ENCODE measurements at regions not wholly inside any gene's neighbourhood (a gene's known extent, or its start where the extent isn't known, plus 50 kb on each side); places are given as distances from the start of the nearest gene placed in this dataset.

DNA sequence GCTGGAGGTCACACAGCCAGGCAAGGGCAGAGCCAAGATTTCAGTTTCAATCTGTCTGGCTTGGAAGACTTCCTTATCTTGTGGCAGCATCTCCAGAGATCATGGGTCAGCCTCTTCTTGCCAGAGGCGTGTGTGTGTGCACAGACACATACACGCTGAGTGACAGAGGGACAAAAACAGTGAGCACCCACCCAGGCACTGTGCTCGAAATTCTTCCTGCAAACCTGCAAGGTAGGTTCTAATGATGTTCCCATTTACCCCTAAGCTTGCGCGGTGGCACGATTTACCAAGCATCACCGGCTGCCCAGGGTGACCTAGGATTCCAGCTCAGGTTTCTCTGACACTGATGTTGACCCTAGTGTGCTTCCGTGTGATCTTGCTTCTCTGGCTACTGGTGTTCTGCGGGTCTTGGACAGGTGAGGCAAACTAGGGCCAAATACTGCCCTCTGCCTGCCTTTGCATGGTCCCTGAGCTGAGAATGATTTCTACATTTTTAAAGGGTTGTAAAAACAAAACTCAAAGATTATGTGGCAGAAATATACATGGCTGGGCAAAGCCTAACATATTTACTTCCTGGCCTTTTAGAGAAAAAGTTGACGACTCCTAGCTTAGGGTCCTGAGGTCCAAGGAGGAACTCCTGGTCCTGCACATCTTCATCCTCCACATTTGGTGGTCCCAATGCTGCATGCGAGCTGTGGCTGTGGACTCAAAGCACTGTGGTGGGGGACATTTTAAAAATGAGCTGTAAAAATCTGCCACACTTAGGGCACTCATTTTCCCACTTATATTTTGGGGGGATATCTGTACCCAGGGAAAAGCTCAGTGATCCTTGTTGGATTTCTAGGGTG is 268.5 kb downstream of the RPS24 start:
- DNase-seq: no peak

DNA sequence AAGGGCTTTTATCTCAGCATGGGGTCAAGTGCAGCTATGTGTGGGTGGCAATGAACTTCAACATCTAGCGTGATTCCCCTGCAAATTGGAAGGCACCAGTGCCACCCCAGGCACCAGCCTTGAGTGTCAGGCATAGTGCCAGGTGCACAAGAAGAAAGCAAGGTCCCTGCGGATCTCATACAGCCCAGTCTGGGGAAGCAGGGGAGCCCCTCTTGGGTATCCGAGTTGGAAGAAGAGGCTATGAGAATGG is 269.0 kb downstream of the RPS24 start:
- DNase-seq: no peak

DNA sequence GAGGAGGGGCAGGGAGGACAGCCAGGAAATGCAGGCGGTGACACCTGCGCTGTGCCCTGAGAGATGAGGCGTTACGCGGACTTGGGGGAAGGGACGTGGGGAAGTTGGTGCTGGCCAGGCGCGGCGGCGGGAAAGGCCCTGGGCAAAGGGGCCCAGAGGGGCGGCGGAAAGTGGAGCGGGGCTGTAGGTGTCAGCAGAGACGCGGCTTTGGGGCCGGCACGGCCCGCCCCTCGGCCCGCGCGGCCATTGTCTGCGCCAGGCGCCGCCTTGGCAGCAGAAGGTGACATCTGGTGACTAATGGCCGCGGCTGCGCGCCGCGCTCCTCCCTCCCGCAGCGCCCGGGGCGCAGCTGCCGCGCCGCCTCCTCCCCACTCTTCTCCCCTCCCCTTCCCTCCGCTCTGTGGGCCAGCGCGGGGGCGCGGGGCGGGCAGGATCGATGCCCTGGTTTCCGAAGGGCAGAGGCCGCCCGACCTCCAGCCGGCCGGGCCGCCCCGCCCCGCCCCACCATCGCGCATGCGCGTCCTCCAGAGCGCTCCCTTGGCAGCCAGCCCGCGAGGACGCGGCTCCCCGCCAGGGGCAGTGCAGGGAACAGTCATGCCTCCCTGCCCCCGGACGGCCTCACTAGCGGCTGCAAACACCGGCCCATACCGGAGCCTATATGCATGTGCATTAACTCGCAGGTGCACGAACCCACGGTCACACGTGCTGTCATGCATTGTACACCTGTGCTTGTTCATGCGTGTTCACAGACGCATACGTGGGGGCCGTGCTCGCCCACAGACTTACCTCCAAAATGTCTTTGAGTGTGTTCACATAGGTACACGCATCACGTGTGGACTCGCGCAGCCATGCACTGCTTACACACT is 269.6 kb downstream of the RPS24 start:
- DNase-seq: peak; percentile 95

DNA sequence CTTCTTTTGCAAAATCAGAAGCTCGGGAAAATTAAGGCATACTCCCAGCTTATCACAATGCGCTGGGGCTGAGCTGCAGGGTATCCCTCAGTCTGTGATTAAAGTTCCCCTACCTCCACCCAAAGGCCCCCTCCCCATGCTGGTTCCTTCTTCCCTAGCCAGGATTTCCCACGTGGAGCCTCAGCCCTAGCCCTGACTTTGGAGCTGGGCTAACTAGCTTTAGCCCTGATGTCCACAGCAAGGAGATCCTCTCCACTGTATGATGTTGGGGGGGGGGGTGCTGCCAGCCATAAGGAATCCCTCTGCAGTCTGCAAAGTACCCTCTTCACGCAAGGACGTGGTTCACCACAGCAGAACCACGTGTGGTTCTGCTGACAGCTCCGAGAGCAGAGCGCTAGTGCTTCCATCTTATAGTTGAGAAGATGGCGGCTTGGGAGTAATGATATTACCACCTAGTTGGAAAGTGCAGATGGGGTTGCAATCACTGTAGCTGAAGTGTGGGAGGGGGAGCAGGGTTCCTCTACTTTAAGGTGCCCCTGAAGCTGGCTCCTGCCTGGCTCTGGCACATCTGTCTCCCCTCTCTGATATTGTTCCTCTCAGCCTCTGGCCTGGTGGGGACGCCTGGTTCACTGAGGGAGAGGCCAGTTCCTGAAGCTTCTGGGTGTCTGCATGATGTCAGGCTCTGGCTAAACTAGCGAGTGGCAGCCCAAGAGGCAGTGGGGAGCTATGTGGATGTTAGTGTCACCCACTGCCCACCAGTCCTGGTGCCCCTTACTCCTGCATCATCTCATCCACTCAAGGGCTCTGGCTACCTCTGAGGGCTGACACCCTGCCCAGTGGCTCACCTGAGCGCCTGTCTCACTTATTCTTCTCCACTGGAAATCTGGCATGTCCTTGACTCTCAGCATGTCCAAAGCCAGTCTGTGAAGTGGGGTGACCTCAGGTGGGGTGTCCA is 270.7 kb downstream of the RPS24 start:
- no peak for DNase-seq

DNA sequence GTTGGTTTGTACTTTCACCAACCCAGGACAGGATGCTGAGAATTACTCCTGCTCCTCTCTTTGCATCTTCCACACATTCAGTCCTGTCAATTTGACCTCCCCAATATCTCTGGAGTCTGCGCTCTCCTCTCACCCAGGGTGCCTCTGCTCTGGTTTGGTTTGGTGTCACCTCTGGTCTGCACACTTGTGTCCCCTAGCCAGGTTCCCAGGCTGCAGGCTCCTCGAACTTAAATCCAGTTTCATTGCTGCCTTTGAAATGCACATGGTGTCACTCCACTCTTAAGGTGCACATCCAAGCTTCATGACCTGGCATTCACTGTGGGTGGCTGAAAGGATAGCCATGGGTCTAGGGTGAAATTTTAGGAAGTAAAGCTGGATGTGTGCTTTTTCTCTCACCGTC is 271.6 kb downstream of the RPS24 start:
- no peak for DNase-seq

DNA sequence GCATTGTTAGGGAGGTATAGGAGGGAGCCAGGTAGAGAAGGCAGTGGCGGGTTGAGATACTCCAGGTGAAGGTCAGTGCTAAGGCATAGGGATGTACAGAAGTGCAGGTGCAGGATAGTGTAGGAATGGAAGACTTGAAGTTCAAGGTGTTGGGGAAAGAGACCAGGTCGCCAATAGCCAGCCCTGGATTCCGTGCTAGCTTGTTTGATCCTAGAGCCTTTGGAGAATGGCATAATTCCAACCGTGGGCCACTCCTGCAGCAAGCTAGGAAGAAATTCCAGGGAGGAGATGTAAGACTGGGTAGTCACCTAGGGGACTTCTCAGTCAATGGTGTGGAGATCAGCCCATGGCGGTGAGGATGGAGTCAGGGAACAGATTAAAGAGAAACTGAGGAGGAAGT is 272.7 kb downstream of the RPS24 start:
- no peak for DNase-seq

DNA sequence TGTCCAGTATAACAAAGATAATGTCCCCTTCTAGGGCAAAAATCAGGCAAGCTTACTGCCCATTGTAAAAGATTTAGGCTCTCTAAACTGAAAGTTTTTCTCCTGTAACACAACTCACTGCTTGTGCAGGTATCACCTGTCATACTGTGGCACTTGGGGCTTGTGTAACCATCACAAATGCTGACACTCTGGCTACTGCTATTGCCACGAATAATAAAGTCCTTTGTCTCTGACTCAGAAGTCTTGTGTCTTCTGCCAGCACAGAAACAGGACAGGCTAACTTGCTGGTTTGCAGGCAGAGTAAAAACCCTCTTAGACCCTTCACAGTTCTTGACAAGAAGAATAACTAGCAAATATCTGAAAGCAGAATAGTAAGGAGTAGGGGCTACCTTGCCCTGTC is 273.9 kb downstream of the RPS24 start:
- DNase-seq: no peak

DNA sequence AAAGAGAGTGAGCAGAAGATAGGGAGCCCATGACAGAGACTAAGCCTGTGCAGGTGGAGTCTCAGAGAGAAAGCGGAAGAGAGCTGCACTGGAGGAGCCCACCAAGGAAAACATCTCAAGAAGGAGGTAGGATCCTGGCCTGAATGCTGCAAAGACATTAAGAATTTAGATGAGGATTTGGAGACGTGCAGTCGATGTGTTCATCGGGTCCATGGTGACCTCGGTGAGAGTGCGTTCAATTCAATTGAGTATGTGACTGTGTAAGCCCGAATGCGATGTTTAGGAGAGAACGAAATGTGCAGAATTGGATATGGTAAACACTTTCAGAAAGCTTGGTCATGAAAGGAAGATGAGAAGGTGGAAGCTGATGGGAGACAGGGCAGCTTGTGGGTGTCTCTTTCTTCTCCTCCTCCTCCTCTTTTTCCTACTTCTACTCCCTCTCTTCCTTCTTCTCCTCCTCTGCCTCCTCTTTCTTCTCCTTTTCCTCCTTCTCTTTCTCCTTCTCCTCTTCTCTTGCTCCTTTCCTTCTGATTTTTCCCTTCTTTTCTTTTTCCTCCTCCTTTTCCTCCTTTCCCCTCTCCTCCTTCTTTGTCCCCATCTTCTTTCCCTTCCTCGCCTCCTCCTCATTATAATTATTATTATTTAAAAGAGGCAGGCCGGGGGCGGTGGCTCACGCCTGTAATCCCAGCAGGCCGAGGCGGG is 276.0 kb downstream of the RPS24 start:
- DNase-seq: no peak

DNA sequence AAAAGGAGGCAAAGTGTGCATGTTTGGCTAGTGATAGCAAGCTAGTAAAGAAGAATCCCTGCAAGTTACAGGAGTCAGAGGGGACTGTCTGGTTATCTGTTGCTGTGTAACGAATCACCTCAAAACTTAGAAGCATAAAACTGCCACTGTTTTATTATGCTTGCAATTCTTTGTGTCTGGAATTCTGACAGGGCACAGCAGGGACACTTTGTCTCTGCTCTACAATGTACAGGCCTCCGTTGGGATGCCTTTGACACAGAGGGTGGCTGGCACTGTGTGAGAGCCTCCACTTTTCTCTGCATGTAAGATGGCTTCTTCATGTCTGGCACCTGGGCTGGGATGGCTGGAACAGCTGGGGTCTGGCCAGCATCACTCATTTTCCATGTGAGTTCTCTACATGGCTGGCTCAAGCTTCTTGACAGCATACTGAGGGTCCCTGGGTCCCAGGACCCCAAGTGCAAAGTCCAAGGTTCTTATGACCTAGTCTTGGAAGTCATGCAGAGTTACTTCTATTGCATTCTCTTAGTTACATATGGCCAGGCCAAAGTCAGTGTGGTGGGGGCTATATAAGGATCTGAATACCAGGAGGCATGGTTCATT is 276.9 kb downstream of the RPS24 start:
- DNase-seq: no peak

DNA sequence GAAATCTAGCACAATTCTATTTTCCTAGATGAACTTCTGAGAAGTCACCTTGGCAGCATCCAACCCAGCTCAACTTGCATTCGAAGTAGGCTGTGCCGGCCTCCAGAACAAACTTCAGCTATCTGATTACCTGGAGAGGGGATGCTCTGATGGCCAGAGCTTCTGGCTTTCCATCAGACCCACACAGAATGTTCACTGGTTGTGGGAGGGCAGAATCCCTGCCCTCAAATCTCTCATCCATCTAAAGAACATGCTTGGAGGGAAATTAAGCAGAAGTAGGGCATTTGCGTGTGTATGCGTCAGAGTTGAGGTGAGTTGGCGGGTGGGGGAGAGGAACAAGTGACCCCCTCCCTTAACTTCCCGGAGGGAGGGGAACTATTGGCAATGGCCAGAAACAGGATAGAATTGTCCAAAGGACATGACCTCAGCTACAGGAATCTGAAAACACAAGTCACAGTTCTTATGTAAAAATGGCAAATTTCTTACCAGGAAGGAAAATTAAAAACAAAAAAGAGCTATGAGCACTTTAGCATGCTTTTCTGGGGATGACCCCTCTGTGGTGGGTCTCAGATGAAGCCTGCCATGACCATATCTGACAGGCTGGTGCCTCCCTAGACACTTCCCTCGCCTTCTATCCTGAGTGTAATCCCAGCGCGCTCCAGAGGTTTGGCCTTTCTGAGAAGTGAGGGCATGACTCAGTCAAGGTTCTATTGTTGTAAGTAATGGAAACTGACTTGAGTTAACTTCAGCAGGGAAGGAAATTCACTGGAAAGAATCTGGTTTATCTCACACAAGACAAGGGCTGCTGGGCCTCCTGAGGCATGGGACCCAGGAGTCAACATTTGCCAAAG is 278.8 kb downstream of the RPS24 start:
- no peak for DNase-seq

DNA sequence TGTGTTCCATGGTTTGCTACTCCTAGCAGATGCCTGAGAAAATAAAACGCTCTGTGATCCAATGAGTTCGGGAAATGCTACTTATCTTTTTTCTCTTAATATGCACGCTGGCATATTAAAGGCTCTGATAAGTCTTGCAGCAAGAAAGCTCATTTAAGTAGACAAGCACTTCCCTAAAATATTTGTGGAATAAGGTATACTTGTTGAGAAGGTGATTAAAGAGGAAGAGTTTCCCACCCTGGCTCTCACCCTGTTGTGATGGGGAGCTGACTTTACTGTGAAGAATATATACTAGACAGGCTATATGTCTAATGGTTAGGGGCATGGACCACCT is 279.4 kb downstream of the RPS24 start:
- DNase-seq: no peak

DNA sequence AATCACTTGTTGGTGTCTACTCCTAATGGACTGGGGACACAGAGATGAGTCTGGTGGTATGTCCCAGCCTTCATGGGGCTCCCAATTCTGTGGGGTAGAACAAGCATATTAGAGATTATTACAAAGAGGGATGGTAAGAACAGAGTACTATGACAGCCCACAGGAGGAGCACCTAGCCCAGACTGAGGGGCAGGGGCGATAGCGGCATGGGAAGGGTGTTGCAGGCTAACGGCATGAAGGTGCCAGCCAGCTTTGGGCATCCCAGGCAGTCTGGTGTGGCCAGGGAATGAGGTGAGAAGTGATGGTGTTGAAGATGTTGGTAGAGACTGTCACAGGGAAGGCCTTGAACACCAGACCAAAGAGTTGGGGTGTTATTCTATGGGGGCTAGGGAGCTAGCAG is 280.0 kb downstream of the RPS24 start:
- DNase-seq: no peak

DNA sequence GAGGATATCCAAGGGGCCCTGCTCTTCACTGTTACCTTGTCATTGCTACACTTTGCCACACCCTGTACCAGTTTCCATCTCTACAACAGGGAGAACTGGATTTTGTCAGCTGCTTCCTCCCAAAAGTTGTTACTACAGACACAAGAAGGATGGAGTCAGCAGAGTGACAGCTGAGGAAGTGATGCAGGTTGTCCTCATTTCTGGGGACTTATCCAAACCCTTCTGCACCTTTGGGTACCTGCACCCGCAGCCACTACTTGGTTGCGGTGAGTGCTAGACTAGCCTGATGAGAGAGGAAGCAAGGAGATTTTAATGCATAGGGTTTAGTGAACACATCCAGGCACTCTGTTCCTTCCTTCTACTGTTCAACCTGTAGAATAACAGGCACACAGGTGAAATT is 281.0 kb downstream of the RPS24 start:
- no peak for DNase-seq

DNA sequence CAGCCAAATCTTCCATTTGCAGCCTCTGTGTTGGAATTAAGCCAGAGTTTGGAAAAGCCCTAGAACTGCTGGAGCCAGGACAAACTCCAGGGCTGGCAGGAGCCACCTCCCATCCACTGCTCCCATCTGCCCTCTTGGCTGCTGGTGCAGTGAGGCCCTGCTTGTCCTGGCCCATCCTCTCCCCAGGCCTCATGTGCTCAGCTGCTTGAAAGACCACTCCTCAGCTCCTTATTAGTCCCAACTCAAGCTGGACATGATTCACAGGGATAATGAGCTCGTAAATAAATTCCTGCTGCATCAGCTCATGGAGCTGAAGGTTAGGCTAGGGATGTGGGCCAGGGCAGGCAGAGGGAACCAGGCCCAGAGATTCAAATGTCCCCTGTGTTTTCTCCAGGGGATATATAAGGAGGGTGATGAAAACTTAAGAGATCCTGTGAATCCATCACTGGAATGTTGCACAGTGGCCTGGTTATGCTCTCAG is 282.8 kb downstream of the RPS24 start:
- DNase-seq: no peak

DNA sequence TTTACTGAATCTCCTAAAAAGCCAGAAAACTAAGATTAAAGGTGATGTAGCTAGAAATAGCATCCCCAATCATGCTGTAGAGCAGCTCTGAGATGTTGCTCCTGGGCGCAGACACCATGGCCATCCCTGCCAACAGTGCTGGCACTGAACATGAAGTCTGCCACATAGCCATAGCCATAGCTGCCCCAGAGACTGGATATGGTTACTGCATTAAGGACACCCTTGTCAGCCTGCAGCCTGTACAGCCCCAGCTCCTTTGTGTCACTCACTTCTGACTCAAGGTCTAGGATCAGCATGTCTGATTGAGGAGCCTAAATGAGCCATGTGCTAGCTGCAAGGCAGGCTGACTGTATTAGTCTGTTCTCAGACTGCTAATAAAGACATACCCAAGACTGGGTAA is 284.6 kb downstream of the RPS24 start:
- no peak for DNase-seq

DNA sequence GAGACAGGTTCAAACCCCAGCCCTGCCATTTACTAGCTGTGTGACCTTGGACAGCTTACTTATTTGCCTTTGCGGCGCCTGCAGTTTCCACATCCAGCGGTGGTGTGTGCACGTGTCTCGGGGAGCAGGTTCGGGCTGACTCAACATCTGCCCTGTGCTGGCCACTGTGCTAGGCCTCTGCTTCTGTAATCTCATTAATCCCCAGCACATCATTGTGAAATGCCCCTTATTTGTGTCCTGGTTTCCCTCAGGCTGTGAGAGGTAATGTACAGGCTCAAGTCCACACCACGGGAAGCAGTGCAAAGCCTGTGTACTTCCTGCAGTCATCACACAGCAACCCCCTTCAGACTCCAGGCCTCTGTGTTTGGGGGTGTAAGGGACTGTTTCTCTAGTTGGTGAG is 285.7 kb downstream of the RPS24 start:
- DNase-seq: no peak

DNA sequence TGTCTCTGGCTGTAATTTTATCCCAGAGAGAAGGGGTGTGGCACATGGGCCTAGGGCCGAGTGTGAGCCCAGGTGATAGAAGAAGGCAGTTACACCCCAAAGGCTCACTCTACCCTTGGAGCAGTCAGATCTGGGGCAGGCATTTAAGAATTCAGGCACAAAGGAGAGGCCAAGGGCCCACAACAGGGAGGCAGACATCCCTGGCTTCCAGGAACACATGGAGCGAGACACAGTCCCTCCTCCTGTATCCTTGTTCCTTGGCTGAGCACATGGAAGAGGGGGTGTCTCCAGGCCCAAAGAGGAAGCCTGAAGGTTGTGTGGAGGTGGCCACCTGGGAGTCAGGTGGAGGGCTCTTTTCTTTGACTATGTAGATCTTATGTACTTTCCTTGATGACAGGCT is 286.2 kb downstream of the RPS24 start:
- no peak for DNase-seq

DNA sequence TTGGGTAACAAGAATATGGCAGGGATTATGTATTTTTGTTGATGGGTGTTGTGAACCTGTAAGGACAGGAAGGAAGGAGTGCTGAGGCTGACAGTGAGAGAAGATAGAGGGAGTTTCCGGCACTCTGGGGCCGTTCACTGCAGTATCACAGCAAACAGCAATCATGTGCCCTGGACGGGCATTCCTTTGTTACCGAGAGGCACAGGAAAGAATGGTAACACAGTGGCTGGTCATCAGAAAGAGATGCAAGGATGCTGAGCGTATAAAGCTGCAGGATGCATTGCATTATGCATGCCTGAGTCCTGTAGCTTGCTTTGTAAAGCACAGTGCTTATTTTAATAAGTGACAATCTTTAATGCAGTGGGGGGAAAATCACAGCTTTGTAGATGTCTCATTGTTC is 286.8 kb downstream of the RPS24 start:
- no peak for DNase-seq

DNA sequence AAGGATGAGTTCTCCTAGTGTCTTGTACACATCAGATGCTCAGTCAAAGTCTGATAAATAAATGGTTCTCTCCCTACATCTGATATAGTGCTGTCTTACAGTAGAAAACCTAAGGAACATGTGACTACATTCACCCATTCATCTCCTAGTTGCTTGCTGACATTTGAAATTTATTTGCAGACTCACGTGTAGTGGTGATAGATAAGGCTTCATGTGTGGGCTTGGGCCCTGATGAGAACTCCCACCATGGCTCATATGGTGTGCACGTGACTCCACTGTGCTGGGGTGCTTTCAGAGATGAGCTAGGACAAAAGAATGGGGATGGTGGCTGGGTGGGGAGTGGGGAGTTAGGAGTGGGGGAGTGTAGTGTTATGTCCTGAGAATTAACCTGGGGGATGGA is 287.3 kb downstream of the RPS24 start:
- no peak for DNase-seq

DNA sequence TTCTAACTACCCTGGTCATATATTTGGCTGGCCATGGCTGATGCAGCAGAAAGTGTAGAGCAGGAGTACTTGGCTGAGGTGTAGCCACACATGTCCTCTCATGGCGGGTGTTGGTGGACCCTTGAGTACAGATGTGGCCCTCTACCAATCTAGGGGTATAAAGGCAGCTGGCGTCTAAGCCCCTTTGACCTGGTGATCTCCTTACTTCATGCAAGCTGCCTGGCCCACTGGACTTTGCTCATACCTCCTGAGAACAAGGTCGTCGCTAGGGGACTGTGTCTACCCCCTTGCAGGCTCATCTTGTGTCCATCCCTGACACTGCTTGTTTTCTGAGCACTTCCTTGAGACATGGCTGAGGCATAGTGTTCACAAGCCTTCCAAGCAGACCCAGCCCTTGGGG is 287.8 kb downstream of the RPS24 start:
- DNase-seq: no peak

DNA sequence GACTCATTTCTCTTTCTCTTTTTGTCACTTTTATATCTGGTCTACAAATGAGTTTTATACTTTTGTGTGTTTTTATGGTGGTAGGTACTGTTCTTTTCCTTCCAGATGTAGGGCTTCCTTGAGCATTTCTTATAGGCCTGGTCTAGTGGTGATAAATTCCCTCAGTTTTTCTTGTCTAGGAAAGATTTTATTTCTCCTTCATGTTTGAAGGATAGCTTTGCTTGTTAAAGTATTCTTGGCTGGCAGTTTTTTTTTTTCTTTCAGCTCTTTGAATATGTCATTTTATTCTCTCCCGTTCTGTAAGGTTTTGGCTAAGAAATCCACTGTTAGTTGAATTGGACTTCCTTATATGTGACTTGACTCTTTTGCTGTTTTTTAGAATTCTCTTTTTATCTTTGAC is 292.7 kb downstream of the RPS24 start:
- no peak for DNase-seq

All from activated CD4-positive, alpha-beta T cell treated with anti-CD3 and anti-CD28 coated beads for 1 hour (primary cell).